ENCODE measurements at regions not wholly inside any gene's neighbourhood (a gene's known extent, or its start where the extent isn't known, plus 50 kb on each side); places are given as distances from the start of the nearest gene placed in this dataset.
"Not testable (repeated sequence)": the region's sequence is repeated elsewhere in the genome, so short reads cannot be mapped to it uniquely, and the experiment has no call there.

DNA sequence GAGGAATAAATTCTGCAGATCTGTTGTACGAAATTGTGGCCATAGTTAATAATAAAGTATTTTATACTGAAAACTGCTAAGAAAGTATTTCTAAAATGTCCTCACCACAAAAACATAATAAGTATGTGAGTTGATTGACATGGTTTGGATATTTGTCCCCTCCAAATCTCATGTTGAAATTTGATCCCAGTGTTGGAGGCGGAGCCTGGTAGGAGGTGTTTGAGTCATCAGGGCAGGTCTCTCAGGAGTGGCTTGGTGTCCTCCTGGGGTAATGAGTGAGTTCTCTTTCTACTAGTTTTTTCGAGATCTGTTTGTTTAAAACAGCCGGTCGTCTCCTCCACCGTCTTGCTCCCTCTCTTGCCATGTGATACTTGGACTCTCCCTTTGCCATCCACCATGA, 424.1 kb upstream of the KCNMB2 start:
- H3K27me3 ChIP-seq (ENCODE audit: control insufficient read depth in 2 of 2, insufficient read depth in 2 of 2, low read length in 2 of 2) = no peaks in the 10 kb centered on the region
- no peak overlapping the region for H3K4me3 ChIP-seq (ENCODE audit: low read length in 2 of 2)
- no peaks in the 10 kb centered on the region for H3K4me1 ChIP-seq (ENCODE audit: control insufficient read depth in 2 of 2, insufficient read depth in 2 of 2, low read length in 2 of 2)
- H3K36me3 ChIP-seq (ENCODE audit: control insufficient read depth in 2 of 2, insufficient read depth in 2 of 2, low read length in 2 of 2) = no peaks in the 10 kb centered on the region
- no peaks in the 10 kb centered on the region for H3K9me3 ChIP-seq (ENCODE audit: control insufficient read depth in 2 of 2, low read length in 2 of 2)
- H3K27ac ChIP-seq (ENCODE audit: low read depth in 2 of 2, low read length in 2 of 2) = no peak overlapping the region
- H3K9ac ChIP-seq (ENCODE audit: low read depth in 1 of 2, low read length in 2 of 2) = no peak overlapping the region

DNA sequence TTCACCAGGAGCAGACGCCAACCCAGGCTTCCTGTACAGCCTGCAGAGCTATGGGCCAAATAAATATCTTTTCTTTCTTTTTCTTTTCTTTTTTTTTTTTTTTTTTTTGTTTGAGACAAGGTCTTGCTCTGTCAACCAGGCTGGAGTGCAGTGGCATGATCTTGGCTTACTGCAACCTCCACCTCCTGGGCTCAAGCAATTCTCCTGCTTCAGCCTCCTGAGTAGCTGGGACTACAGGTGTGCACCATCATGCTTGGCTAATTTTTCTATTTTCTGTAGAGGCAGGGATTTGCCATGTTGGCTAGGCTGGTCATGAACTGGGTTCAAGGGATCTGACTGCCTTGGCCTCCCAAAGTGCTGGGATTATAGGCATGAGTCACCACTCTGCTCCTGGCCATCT, 423.7 kb upstream of the KCNMB2 start:
- not testable (repeated sequence) for H3K9me3 ChIP-seq (ENCODE audit: control insufficient read depth in 2 of 2, low read length in 2 of 2); H3K9ac ChIP-seq (ENCODE audit: low read depth in 1 of 2, low read length in 2 of 2); H3K4me1 ChIP-seq (ENCODE audit: control insufficient read depth in 2 of 2, insufficient read depth in 2 of 2, low read length in 2 of 2); H3K4me3 ChIP-seq (ENCODE audit: low read length in 2 of 2); H3K27ac ChIP-seq (ENCODE audit: low read depth in 2 of 2, low read length in 2 of 2); H3K27me3 ChIP-seq (ENCODE audit: control insufficient read depth in 2 of 2, insufficient read depth in 2 of 2, low read length in 2 of 2); H3K36me3 ChIP-seq (ENCODE audit: control insufficient read depth in 2 of 2, insufficient read depth in 2 of 2, low read length in 2 of 2)

DNA sequence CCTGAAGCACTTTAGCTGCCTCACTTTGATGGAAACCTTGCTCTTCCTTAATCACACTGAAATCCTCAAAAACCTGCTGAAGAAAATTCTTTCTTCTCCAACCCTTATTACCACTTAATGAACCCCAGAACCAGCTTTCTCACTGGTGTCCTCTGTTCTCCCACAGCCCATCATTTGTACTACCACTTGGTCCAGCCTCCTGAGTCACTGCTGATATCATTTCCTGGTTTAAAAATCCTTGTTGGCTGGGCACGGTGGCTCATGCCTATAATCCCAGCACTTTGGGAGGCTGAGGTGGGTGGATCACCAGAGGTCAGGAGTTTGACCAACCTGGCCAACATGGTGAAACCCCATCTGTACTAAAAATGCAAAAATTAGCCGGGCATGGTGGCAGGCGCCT, 418.6 kb upstream of the KCNMB2 start:
- no peak overlapping the region for H3K27ac ChIP-seq (ENCODE audit: low read depth in 2 of 2, low read length in 2 of 2)
- no peak overlapping the region for H3K4me3 ChIP-seq (ENCODE audit: low read length in 2 of 2)

DNA sequence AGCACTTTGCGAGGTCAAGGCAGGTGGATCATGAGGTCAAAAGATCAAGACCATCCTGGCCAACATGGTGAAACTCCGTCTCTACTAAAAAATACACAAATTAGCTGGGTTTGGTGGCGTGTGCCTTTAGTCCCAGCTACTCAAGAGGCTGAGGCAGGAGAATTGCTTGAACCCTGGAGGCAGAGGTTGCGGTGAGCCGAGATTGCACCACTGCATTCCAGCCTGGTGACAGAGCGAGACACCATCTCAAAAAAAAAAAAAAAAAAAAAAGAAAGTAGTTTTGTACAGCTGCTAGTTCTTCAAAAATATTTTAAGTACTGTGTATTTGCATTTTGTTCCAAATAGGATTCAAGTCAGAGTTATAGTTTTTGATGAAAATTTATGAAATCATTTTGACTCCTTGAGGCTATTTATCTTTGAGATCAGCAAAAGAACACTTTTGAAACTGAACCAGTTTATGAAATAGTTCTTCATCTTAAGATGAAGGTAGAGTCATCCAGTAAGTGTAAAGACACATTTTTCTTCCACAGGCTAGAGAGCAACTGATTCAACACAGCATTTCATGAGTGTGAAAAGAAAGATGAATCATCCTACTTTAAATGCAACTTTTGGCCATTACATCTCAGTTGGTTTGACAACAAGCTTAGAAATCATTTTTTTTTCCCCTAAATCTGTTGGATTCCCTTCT, 416.5 kb upstream of the KCNMB2 start:
- not testable (repeated sequence) for H3K4me1 ChIP-seq (ENCODE audit: control insufficient read depth in 2 of 2, insufficient read depth in 2 of 2, low read length in 2 of 2); H3K9me3 ChIP-seq (ENCODE audit: control insufficient read depth in 2 of 2, low read length in 2 of 2); H3K27me3 ChIP-seq (ENCODE audit: control insufficient read depth in 2 of 2, insufficient read depth in 2 of 2, low read length in 2 of 2); H3K36me3 ChIP-seq (ENCODE audit: control insufficient read depth in 2 of 2, insufficient read depth in 2 of 2, low read length in 2 of 2); H3K4me3 ChIP-seq (ENCODE audit: low read length in 2 of 2); H3K9ac ChIP-seq (ENCODE audit: low read depth in 1 of 2, low read length in 2 of 2); H3K27ac ChIP-seq (ENCODE audit: low read depth in 2 of 2, low read length in 2 of 2)

More for the DNA sequence above, 418.6 kb upstream of the KCNMB2 start:
- Histone ChIP-seq H3K9me3 (ENCODE audit: control insufficient read depth in 2 of 2, low read length in 2 of 2) (peaks cover 0 to 2% of the 10 kb centered on the region in 2 donors), H3K36me3 (ENCODE audit: control insufficient read depth in 2 of 2, insufficient read depth in 2 of 2, low read length in 2 of 2) (no peaks in the 10 kb centered on the region), H3K4me1 (ENCODE audit: control insufficient read depth in 2 of 2, insufficient read depth in 2 of 2, low read length in 2 of 2) (no peaks in the 10 kb centered on the region), H3K9ac (ENCODE audit: low read depth in 1 of 2, low read length in 2 of 2) (no peak overlapping the region), H3K27me3 (ENCODE audit: control insufficient read depth in 2 of 2, insufficient read depth in 2 of 2, low read length in 2 of 2) (no peaks in the 10 kb centered on the region)

GRCh38 chr3:178120367-178120766, 415.9 kb upstream of the KCNMB2 start:
- H3K9me3 ChIP-seq (ENCODE audit: control insufficient read depth in 2 of 2, low read length in 2 of 2) = peaks cover 0 to 2% of the 10 kb centered on the region in 2 donors
- no peak overlapping the region for H3K27ac ChIP-seq (ENCODE audit: low read depth in 2 of 2, low read length in 2 of 2)
- H3K4me1 ChIP-seq (ENCODE audit: control insufficient read depth in 2 of 2, insufficient read depth in 2 of 2, low read length in 2 of 2) = no peaks in the 10 kb centered on the region
- H3K36me3 ChIP-seq (ENCODE audit: control insufficient read depth in 2 of 2, insufficient read depth in 2 of 2, low read length in 2 of 2) = no peaks in the 10 kb centered on the region
- H3K27me3 ChIP-seq (ENCODE audit: control insufficient read depth in 2 of 2, insufficient read depth in 2 of 2, low read length in 2 of 2) = no peaks in the 10 kb centered on the region
- H3K9ac ChIP-seq (ENCODE audit: low read depth in 1 of 2, low read length in 2 of 2) = no peak overlapping the region
- H3K4me3 ChIP-seq (ENCODE audit: low read length in 2 of 2) = no peak overlapping the region

DNA sequence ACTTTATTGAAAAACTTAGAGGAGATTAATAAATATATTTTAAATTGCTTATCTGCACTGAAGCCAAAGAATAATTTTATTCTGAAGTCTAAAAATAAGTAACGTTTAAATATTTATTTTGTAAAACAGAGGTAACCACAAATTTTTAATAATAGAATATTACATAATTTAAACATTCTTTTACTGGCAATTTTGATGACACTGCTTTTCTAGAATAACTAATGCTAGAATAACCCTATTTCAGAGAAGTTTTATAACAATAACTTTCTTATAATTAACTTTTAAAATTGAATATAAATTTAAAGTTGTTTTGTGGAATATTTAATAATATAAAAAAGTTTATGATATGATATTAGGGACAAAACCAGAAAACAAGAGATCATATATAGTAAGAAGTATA, 409.6 kb upstream of the KCNMB2 start:
- Histone ChIP-seq H3K4me1 (ENCODE audit: control insufficient read depth in 2 of 2, insufficient read depth in 2 of 2, low read length in 2 of 2) (no peaks in the 10 kb centered on the region), H3K9ac (ENCODE audit: low read depth in 1 of 2, low read length in 2 of 2) (no peak overlapping the region), H3K27ac (ENCODE audit: low read depth in 2 of 2, low read length in 2 of 2) (no peak overlapping the region), H3K36me3 (ENCODE audit: control insufficient read depth in 2 of 2, insufficient read depth in 2 of 2, low read length in 2 of 2) (no peaks in the 10 kb centered on the region), H3K4me3 (ENCODE audit: low read length in 2 of 2) (no peak overlapping the region), H3K9me3 (ENCODE audit: control insufficient read depth in 2 of 2, low read length in 2 of 2) (no peaks in the 10 kb centered on the region), H3K27me3 (ENCODE audit: control insufficient read depth in 2 of 2, insufficient read depth in 2 of 2, low read length in 2 of 2) (no peaks in the 10 kb centered on the region)

DNA sequence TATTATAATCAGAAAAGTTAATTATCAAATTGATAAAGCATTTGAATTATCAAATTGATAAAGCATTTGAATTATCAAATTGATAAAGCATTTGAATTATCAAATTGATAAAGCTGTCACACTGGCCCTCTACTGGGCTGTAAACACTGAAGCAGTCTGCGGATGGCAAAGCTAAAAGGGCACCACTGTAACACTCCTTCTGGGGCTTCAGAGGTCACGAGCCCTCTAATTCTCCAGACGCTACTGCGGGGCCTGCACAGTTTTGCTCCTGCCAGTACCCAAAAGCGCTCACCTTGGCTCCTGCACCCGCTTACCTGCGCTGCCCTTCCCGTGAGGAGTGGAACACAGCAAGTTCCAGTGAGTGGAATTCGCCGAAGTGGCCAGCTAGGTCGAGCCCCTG, 409.0 kb upstream of the KCNMB2 start:
- Histone ChIP-seq H3K36me3 (ENCODE audit: control insufficient read depth in 2 of 2, insufficient read depth in 2 of 2, low read length in 2 of 2) (no peaks in the 10 kb centered on the region), H3K4me3 (ENCODE audit: low read length in 2 of 2) (no peak overlapping the region), H3K9me3 (ENCODE audit: control insufficient read depth in 2 of 2, low read length in 2 of 2) (no peaks in the 10 kb centered on the region), H3K27me3 (ENCODE audit: control insufficient read depth in 2 of 2, insufficient read depth in 2 of 2, low read length in 2 of 2) (no peaks in the 10 kb centered on the region), H3K4me1 (ENCODE audit: control insufficient read depth in 2 of 2, insufficient read depth in 2 of 2, low read length in 2 of 2) (no peaks in the 10 kb centered on the region), H3K9ac (ENCODE audit: low read depth in 1 of 2, low read length in 2 of 2) (no peak overlapping the region), H3K27ac (ENCODE audit: low read depth in 2 of 2, low read length in 2 of 2) (no peak overlapping the region)

GRCh38 chr3:178129109-178129508, 407.1 kb upstream of the KCNMB2 start:
- H3K27ac ChIP-seq (ENCODE audit: low read depth in 2 of 2, low read length in 2 of 2) = no peak overlapping the region

DNA sequence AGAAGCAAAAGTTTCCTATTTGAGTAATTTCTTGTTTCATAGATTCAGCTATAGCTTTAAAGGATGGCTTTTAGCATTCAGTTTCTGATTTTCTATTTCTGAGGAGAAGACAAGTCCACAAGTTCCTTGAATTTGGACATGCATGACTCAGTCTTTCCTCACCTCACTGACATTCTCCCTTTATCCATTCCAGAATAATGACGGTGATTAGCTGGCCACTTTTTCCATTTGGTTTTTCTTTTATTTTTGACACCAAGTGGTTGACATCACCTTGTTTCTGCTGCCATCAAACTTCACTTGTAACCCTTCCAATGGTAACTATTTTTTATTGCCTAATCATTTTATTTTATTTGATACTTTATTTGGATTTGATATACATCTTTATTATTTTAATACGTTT, 404.4 kb upstream of the KCNMB2 start:
- H3K36me3 ChIP-seq (ENCODE audit: control insufficient read depth in 2 of 2, insufficient read depth in 2 of 2, low read length in 2 of 2) = no peaks in the 10 kb centered on the region
- no peaks in the 10 kb centered on the region for H3K4me1 ChIP-seq (ENCODE audit: control insufficient read depth in 2 of 2, insufficient read depth in 2 of 2, low read length in 2 of 2)
- no peak overlapping the region for H3K4me3 ChIP-seq (ENCODE audit: low read length in 2 of 2)
- H3K9me3 ChIP-seq (ENCODE audit: control insufficient read depth in 2 of 2, low read length in 2 of 2) = no peaks in the 10 kb centered on the region
- H3K27ac ChIP-seq (ENCODE audit: low read depth in 2 of 2, low read length in 2 of 2) = no peak overlapping the region
- H3K9ac ChIP-seq (ENCODE audit: low read depth in 1 of 2, low read length in 2 of 2) = no peak overlapping the region
- H3K27me3 ChIP-seq (ENCODE audit: control insufficient read depth in 2 of 2, insufficient read depth in 2 of 2, low read length in 2 of 2) = no peaks in the 10 kb centered on the region

More at GRCh38 chr3:178129109-178129508, 407.1 kb upstream of the KCNMB2 start:
- Histone ChIP-seq H3K27me3 (ENCODE audit: control insufficient read depth in 2 of 2, insufficient read depth in 2 of 2, low read length in 2 of 2) (no peaks in the 10 kb centered on the region), H3K9ac (ENCODE audit: low read depth in 1 of 2, low read length in 2 of 2) (no peak overlapping the region), H3K4me3 (ENCODE audit: low read length in 2 of 2) (no peak overlapping the region), H3K36me3 (ENCODE audit: control insufficient read depth in 2 of 2, insufficient read depth in 2 of 2, low read length in 2 of 2) (no peaks in the 10 kb centered on the region), H3K4me1 (ENCODE audit: control insufficient read depth in 2 of 2, insufficient read depth in 2 of 2, low read length in 2 of 2) (no peaks in the 10 kb centered on the region), H3K9me3 (ENCODE audit: control insufficient read depth in 2 of 2, low read length in 2 of 2) (no peaks in the 10 kb centered on the region)

GRCh38 chr3:178137206-178137605, 399.0 kb upstream of the KCNMB2 start:
- Histone ChIP-seq H3K9ac (ENCODE audit: low read depth in 1 of 2, low read length in 2 of 2) (no peak overlapping the region), H3K4me1 (ENCODE audit: control insufficient read depth in 2 of 2, insufficient read depth in 2 of 2, low read length in 2 of 2) (no peaks in the 10 kb centered on the region), H3K4me3 (ENCODE audit: low read length in 2 of 2) (no peak overlapping the region), H3K27me3 (ENCODE audit: control insufficient read depth in 2 of 2, insufficient read depth in 2 of 2, low read length in 2 of 2) (no peaks in the 10 kb centered on the region), H3K9me3 (ENCODE audit: control insufficient read depth in 2 of 2, low read length in 2 of 2) (no peaks in the 10 kb centered on the region), H3K27ac (ENCODE audit: low read depth in 2 of 2, low read length in 2 of 2) (no peak overlapping the region), H3K36me3 (ENCODE audit: control insufficient read depth in 2 of 2, insufficient read depth in 2 of 2, low read length in 2 of 2) (no peaks in the 10 kb centered on the region)

DNA sequence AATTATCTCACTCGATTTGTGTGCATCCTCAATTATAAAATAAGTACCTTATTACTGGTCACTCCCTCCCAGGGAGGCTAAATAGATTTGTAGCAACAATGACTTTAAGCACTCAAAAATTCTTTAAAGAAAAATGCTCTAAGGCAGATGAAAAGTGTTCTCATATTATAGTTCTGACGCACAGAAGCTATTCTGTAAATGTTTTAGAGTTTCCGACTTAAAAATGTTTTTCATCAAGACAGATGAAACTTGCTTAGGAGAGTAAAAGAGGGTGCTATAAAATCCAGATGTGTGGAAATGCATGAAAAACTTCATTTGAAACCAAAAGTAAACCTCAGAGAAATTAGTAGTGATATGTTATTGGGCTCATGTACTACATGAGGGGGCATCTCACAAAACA, 398.4 kb upstream of the KCNMB2 start:
- no peak overlapping the region for H3K4me3 ChIP-seq (ENCODE audit: low read length in 2 of 2)
- no peaks in the 10 kb centered on the region for H3K4me1 ChIP-seq (ENCODE audit: control insufficient read depth in 2 of 2, insufficient read depth in 2 of 2, low read length in 2 of 2)
- no peaks in the 10 kb centered on the region for H3K27me3 ChIP-seq (ENCODE audit: control insufficient read depth in 2 of 2, insufficient read depth in 2 of 2, low read length in 2 of 2)
- no peaks in the 10 kb centered on the region for H3K9me3 ChIP-seq (ENCODE audit: control insufficient read depth in 2 of 2, low read length in 2 of 2)
- H3K27ac ChIP-seq (ENCODE audit: low read depth in 2 of 2, low read length in 2 of 2) = no peak overlapping the region
- H3K36me3 ChIP-seq (ENCODE audit: control insufficient read depth in 2 of 2, insufficient read depth in 2 of 2, low read length in 2 of 2) = no peaks in the 10 kb centered on the region
- no peak overlapping the region for H3K9ac ChIP-seq (ENCODE audit: low read depth in 1 of 2, low read length in 2 of 2)
